Right kidney (tissue), 1 donor: ENCODE measurements at regions not wholly inside any gene's neighbourhood (a gene's known extent, or its start where the extent isn't known, plus 50 kb on each side); places are given as distances from the start of the nearest gene placed in this dataset.
"Not testable (repeated sequence)": the region's sequence is repeated elsewhere in the genome, so short reads cannot be mapped to it uniquely, and the experiment has no call there.

Experiments
- DNase-seq: peaks from one replicate; pipeline ENCODE4 v3.0.0-alpha.2; 2016

DNA sequence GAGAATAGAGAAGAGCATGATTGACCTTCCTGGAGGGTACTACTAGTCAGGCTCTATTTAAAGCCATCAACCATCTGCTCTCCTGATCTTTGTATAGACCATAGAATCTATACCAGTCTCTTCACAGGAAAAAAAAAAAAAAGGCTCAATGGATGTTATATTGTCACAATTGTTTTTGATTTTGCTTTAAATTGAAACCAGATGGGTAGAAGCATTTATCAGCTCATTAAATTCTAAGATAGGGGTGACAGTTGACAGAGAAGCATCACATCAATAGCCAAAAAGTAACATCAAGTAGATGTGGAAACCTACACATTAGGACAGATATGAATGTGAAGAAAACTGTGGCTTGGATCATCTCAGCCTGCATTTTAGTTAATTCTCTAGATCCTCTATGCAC lies 558.9 kb upstream of the MBL2 start:
- no peak for DNase-seq

DNA sequence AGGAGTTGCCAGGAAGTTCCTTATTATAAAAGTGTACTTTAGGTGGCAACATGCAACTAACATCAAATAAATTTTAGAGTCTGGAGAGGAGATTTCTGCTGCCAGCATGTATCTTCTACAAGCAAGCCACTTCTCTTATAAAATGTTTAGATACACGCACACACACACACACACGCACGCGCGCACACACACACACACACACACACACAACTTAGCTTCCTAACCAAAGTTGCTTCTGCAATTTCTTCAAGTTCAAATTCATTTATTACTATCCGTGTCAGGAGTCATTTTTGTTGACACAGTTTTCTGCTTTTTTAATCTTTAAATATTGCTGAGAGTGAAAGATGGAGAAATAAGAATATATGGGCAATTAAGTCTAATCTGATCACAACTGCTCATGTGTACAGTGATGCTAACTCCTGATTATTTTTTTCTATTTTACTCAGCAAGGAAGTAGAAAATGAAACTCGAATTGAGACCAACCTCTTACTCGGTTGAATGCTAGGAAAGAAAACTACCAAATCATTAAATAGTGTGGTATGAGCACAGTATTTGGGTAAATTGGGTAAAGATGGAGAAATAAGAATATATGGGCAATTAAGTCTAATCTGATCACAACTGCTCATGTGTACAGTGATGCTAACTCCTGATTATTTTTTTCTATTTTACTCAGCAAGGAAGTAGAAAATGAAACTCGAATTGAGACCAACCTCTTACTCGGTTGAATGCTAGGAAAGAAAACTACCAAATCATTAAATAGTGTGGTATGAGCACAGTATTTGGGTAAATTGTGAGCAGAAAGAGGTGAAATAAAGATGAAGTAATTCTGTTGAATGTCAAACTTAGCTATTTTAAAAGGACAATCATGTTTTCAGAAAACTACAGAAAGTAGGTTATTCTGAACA lies 554.1 kb upstream of the MBL2 start:
- not testable (repeated sequence) for DNase-seq

DNA sequence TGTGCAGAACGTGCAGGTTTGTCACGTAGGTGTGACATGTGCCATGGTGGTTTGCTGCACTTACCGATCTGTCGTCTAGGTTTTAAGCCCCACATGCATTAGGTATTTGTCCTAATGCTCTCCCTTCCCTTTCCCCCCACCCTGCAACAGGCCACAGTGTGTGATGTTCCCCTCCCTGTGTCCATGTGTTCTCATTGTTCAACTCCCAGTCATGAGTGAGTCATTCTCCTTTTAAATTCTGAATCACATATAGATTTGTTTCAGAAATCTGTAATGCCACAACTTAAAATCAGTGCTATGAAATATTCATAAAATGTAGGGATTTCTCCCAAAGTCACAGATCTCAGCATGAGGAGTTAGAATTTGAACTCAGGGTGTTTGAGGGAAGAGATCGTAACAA lies 552.5 kb upstream of the MBL2 start:
- DNase-seq, result no peak

- no peak for DNase-seq
These were observed 543.1 kb upstream of the MBL2 start for GRCh38 chr10:53315709-53316108.

GRCh38 chr10:53314876-53315275 lies 542.3 kb upstream of the MBL2 start:
- peak; percentile 16 for DNase-seq

DNA sequence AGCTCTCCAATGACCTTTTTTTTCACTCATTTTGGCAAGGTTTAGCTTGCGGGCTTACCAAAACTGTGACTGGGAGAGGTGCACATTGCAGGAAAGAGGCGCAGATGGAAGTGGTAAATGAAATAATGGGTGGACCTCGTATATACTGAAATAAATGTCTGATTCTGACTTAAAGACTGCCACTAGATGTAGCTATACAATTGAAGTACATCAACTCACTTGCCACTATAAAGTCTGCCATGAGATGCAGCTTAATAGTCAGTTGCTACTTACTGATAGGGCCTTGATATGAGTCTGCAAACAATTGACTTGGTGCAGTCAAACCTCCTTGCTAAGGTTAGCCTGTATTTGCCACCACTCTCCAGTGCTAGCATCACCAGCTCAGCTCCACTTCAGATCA lies 525.9 kb upstream of the MBL2 start:
- no peak for DNase-seq

DNA sequence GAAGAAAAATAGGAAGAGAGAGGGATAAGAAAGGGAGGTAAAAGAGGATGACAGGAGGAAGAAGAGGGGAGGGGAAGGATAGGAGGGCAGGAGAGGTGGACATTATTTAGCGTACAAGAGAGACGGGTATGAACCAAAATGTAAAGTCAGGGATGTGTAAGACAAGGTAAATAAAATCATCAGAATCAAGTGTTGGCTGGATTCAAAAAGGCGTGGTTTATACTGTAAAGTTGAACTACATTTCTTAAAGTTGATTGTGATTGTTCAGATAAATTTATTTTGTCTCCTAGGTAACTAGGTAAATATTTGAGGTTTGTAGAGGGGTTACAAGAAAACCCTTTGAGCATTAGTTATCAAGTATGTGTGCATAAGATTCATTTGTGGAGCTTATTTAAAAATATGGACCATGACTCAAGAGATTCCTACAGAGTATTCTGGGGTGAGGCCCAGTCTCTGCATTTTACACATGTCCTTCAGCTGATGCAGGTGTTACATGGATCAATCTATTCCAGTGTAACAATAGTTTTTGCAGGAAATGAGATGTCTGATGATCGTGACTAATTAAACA lies 512.1 kb upstream of the MBL2 start:
- DNase-seq, result no peak

DNA sequence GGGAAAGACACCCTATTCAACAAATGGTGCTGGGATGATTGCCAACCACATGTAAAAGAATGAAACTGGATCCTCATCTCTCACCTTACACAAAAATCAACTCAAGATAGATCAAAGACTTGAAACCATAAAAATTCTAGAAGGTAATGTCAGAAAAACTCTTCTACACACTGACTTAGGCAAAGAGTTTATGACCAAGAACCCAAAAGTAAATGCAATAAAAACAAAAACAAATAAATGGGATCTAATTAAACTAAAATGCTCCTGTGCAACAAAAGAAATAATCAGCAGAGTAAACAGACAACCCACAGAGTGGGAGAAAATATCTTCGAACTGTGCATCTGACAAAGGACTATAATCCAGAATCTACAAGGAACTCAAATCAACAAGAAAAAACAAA lies 504.2 kb upstream of the MBL2 start:
- DNase-seq, result no peak

DNA sequence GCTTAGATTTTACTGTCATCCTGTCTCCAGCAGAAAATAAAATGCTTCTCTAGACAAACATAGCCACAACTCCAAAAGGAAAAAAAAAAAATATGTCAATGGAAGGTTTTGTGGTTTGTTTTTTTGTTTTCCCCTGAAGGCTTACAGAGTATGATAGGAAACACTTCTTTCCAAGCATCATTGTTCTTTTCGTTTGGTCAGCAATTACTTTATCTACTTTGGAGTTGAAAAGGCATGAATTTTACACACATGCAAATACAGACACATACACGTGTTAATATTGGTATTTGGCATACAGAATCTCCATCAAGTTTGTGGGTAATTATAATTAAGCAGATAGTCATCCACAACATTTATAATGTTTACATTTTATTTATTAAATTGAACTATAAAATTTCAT lies 496.9 kb upstream of the MBL2 start:
- DNase-seq, result no peak

- no peak for DNase-seq
These were observed 487.6 kb upstream of the MBL2 start for GRCh38 chr10:53260213-53260612.

GRCh38 chr10:53256623-53257022 lies 484.0 kb upstream of the MBL2 start:
- no peak for DNase-seq

DNA sequence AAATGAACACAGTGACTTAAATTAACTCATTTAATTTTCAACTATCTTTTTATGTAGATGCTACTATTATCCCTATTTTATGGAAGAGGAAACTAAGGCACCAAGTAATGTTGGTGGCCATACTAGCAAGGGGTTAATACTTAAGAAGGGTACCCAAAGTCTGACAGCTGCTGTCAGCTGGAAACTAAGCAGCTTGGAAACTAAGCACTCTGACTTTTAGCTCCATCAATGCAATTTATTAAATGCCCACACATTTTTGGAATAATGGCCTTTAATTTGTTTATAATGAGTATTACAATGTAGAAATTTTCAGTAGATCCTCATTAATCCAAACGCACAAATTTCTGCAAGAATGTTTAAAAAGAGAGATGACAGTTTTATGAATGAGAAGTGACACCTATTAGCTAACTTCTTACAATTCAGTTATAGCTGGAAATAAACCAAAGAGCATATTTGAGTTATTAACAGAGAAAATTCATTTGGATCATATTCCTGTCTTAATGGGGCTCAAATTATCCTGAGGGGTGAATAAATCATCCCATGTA lies 483.1 kb upstream of the MBL2 start:
- DNase-seq, result no peak

GRCh38 chr10:53253221-53253620 lies 480.6 kb upstream of the MBL2 start:
- no peak for DNase-seq

DNA sequence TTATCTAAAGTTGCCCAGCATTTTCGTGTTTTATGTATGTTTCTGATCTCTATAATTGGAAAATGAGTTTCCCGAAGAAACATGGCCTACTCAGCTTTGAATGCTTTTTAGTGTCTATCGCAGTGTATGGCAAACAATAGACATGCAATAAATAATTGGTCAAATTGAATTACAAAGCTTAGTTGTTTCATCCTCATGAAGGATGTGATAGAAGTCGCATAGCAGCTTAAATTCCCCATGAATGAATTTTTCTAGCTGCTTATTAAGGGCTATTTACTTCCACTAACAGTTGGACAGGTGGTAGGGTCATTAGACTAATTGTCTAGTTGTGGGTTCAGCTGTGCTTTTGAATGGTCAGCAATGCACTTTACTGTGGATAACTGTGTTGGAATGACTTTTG lies 467.3 kb upstream of the MBL2 start:
- DNase-seq, result no peak

DNA sequence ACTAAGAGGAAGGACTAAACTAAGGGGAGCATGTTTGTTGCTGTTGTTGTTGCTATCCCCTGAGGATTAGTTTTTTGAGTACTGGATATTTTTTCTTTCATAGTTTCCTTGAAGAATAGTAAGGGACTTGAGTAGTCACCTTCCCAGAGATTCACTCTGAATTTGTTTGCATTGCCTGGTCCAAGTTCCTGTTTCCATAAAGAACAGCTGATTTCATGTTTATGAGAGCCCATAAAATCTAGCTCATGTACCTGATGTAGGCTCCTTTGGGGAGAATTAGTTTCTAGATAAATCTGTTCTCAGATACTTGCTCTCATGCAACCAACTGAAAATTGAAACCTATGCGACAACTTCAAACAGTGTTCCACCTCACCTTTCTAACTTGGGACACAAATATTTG lies 464.4 kb upstream of the MBL2 start:
- DNase-seq, result no peak

GRCh38 chr10:53233749-53234148 lies 461.2 kb upstream of the MBL2 start:
- DNase-seq, result no peak

DNA sequence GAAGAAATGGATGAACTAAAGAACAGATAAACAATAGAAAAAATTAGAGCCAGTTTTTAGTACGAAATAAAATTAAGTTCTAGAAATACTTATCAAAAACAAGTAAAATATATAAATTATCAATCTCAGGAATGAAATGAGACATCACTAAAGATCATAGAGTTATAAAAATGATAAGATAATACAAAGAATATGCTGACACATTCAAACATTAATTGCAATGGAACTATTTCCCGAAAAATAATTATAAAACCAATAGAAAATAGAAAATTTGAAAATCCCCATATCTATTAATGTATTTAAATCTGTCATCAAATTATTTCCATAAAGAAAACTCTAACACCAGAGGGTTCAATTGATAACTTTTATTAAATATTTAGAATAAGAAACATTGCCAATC lies 458.1 kb upstream of the MBL2 start:
- DNase-seq, result no peak

DNA sequence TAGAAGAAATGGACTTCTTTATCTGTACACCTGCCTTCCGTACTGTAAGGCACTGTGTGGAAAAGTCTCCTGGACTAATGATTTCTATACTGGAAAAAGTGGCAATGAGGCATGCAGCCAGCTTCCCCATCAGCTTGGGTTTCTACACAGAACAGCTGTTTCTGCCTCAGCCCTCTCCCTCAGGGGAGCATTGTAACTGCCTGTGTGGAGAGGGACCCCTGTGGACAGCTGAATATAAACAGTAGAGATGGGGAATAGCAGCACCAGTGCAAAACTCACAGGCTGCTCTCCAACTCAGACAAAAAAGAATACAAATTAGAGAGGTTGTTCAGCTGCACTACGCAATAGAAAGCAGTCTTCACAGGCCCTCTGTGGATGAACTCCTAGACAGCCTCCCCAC lies 451.3 kb upstream of the MBL2 start:
- DNase-seq, result peak; percentile 15

- no peak for DNase-seq
These were observed 450.2 kb upstream of the MBL2 start for GRCh38 chr10:53222806-53223205.

DNA sequence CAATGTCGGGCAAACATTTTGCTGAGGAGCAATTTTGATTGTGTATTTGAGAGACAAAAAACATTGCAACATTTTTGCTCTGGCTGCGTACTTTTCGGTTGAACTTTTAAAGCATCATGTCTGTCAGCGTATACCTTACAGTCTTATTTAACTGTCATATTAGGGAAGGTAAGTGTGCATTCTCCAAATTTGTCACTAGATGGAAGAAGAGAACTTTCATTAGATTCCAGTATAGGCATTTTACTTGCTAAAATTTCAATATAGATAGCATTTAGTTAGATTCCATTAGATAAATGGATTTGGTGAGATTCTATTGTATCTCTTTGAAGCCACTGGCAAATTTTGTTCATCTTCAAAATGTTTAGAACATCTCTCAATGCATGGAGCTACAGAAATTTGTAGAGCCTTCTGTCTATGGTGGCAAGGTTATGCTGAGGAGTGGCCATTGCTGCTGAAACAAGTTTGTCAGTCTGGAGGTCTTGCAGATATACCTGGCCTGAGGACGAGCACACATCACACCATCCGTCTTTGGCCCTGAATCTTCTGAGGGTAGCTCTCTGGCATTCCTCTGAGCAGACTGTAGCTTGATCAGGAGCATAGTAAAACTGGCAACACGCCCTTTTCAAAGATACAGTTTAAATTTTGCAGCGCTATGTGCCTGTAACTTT lies 437.5 kb upstream of the MBL2 start:
- peak; percentile 30 for DNase-seq

GRCh38 chr10:53183733-53184132 lies 411.1 kb upstream of the MBL2 start:
- DNase-seq, result no peak

DNA sequence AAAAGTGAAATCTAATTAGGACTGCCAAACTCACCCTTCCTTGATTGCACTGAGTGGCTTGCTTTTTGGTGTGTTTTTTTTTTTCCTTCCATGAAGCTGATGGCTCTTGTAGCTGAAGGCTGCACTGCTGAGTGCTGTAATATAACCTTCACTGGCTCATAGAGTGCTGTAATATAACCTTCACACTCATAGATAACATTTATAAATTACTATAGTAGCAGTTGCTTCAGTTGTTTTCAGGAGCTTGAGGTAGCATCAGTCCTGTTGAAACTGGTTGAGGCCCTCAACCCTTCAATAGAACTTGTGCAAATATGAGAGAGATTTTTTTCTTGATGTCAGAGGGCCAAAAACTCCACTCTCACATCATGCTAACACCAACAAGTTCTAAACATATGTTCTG lies 404.9 kb upstream of the MBL2 start:
- no peak for DNase-seq

GRCh38 chr10:53166325-53166724 lies 393.7 kb upstream of the MBL2 start:
- DNase-seq, result no peak
